ENCODE measurements at regions not wholly inside any gene's neighbourhood (a gene's known extent, or its start where the extent isn't known, plus 50 kb on each side); places are given as distances from the start of the nearest gene placed in this dataset.

GRCh38 chr6:169839898-169840631 lies 88.6 kb downstream of the ERMARD start:
- TF ChIP-seq CTCF (conservative IDR thresholded peaks at IDR 0.05; ENCODE audit: low read depth, low read length), result no peak
- no peak for DNase-seq (ENCODE audit: low read depth)
- no peak overlapping the region for H3K4me3 ChIP-seq (ENCODE audit: low read depth, low read length)

GRCh38 chr6:169839493-169839892 lies 88.1 kb downstream of the ERMARD start:
- TF ChIP-seq CTCF (conservative IDR thresholded peaks at IDR 0.05; ENCODE audit: low read depth, low read length), result no peak
- H3K4me3 ChIP-seq (ENCODE audit: low read depth, low read length), result no peak overlapping the region

GRCh38 chr6:169839029-169839481 lies 87.6 kb downstream of the ERMARD start:
- no peak for TF ChIP-seq CTCF (conservative IDR thresholded peaks at IDR 0.05; ENCODE audit: low read depth, low read length)
- H3K4me3 ChIP-seq (ENCODE audit: low read depth, low read length), result no peak overlapping the region
- DNase-seq (ENCODE audit: low read depth), result no peak

More at GRCh38 chr6:169839493-169839892, 88.1 kb downstream of the ERMARD start:
- DNase-seq (ENCODE audit: low read depth), result no peak

GRCh38 chr6:169838346-169839028 lies 87.1 kb downstream of the ERMARD start:
- TF ChIP-seq CTCF (conservative IDR thresholded peaks at IDR 0.05; ENCODE audit: low read depth, low read length), result no peak
- no peak overlapping the region for H3K4me3 ChIP-seq (ENCODE audit: low read depth, low read length)
- DNase-seq (ENCODE audit: low read depth), result no peak

GRCh38 chr6:169837529-169838250 lies 86.3 kb downstream of the ERMARD start:
- H3K4me3 ChIP-seq (ENCODE audit: low read depth, low read length), result no peak overlapping the region
- DNase-seq (ENCODE audit: low read depth), result no peak
- TF ChIP-seq CTCF (conservative IDR thresholded peaks at IDR 0.05; ENCODE audit: low read depth, low read length), result no peak

- no peak for TF ChIP-seq CTCF (conservative IDR thresholded peaks at IDR 0.05; ENCODE audit: low read depth, low read length)
- DNase-seq (ENCODE audit: low read depth), result no peak
- no peak overlapping the region for H3K4me3 ChIP-seq (ENCODE audit: low read depth, low read length)
Observed at GRCh38 chr6:169833258-169833794, 81.9 kb downstream of the ERMARD start.
